ENCODE measurements at regions not wholly inside any gene's neighbourhood (a gene's known extent, or its start where the extent isn't known, plus 50 kb on each side); places are given as distances from the start of the nearest gene placed in this dataset.

GRCh38 chr1:219380463-219380862 lies 206.8 kb downstream of the LYPLAL1 start:
- TF ChIP-seq CTCF (IDR thresholded peaks at IDR 0.05) (no peak), POLR2A (IDR thresholded peaks at IDR 0.05) (no peak)
